NCI-H2029 treated with DMSO at 0.1 percent for 48 hours (cell line): ENCODE measurements at regions not wholly inside any gene's neighbourhood (a gene's known extent, or its start where the extent isn't known, plus 50 kb on each side); places are given as distances from the start of the nearest gene placed in this dataset.

Source experiments
- DNase-seq: peaks from one replicate; lab custom pipeline; 2025; lab: John Stamatoyannopoulos, UW

- no peak for DNase-seq
Measured at GRCh38 chr16:86632206-86632605, 53.9 kb downstream of the FOXL1 start.

GRCh38 chr16:86632944-86633343 lies 54.6 kb downstream of the FOXL1 start:
- DNase-seq: no peak

GRCh38 chr16:86634292-86634691 lies 55.9 kb downstream of the FOXL1 start:
- no peak for DNase-seq

GRCh38 chr16:86635176-86635876 lies 57.0 kb downstream of the FOXL1 start:
- no peak for DNase-seq

- no peak for DNase-seq
Measured at GRCh38 chr16:86635926-86636325, 57.6 kb downstream of the FOXL1 start.

- DNase-seq: no peak
Measured at GRCh38 chr16:86637744-86638143, 59.4 kb downstream of the FOXL1 start.

- no peak for DNase-seq
Measured at GRCh38 chr16:86638642-86639041, 60.3 kb downstream of the FOXL1 start.

- no peak for DNase-seq
Measured at GRCh38 chr16:86639354-86639753, 61.0 kb downstream of the FOXL1 start.

- no peak for DNase-seq
Measured at GRCh38 chr16:86640265-86640843, 62.0 kb downstream of the FOXL1 start.

- DNase-seq: no peak
Measured at GRCh38 chr16:86642087-86642486, 63.7 kb downstream of the FOXL1 start.

- no peak for DNase-seq
Measured at GRCh38 chr16:86643671-86644070, 65.3 kb downstream of the FOXL1 start.

- no peak for DNase-seq
Measured at GRCh38 chr16:86647561-86647960, 69.2 kb downstream of the FOXL1 start.

GRCh38 chr16:86649875-86650274 lies 71.5 kb downstream of the FOXL1 start:
- no peak for DNase-seq

GRCh38 chr16:86651013-86651627 lies 72.8 kb downstream of the FOXL1 start:
- no peak for DNase-seq

GRCh38 chr16:86651823-86652222 lies 73.5 kb downstream of the FOXL1 start:
- DNase-seq: no peak

- DNase-seq: no peak
Measured at GRCh38 chr16:86653285-86654006, 75.1 kb downstream of the FOXL1 start.

- no peak for DNase-seq
Measured at GRCh38 chr16:86657972-86658371, 79.6 kb downstream of the FOXL1 start.

GRCh38 chr16:86660623-86661022 lies 82.3 kb downstream of the FOXL1 start:
- no peak for DNase-seq

- DNase-seq: no peak
Measured at GRCh38 chr16:86661706-86662105, 83.4 kb downstream of the FOXL1 start.

GRCh38 chr16:86662195-86662594 lies 83.8 kb downstream of the FOXL1 start:
- DNase-seq: no peak

- no peak for DNase-seq
Measured at GRCh38 chr16:86662740-86663139, 84.4 kb downstream of the FOXL1 start.

- no peak for DNase-seq
Measured at GRCh38 chr16:86663685-86664521, 85.6 kb downstream of the FOXL1 start.
